AG04449 (cell line): ENCODE measurements at regions not wholly inside any gene's neighbourhood (a gene's known extent, or its start where the extent isn't known, plus 50 kb on each side); places are given as distances from the start of the nearest gene placed in this dataset.

Source experiments
- CTCF ChIA-PET: fragments of 350-600 bp; formaldehyde crosslinking; extraction: SDS; loops from one replicate; lab custom pipeline; 2021; ENCODE audit warnings: antibody characterized with exemption; lab: Yijun Ruan, JAX
- POLR2A ChIA-PET: fragments of 400-600, 350-600 bp; formaldehyde crosslinking; extraction: SDS; loops from one replicate; lab custom pipeline; 2020; ENCODE audit warnings: antibody characterized with exemption, inconsistent platforms; lab: Yijun Ruan, JAX
- DNase-seq: peaks from one replicate; pipeline ENCODE4 v3.0.0-alpha.2; 2010; ENCODE audit warnings: low read depth, low spot score
- H3K4me3 ChIP-seq: 2 replicates; pipeline ENCODE4 v1.5.1; 2011; ENCODE audit warnings: low read depth, mild to moderate bottlenecking, control low read depth, low read length
- TF ChIP-seq, protein P1 (sequence below): IDR thresholded peaks from one replicate; pipeline ENCODE4 v1.5.1; 2011; ENCODE audit warnings: mild to moderate bottlenecking, moderate library complexity, low read length, control low read depth, inconsistent platforms; ENCODE audit not compliant: insufficient read depth; ENCODE audit errors: missing control alignments

DNA sequence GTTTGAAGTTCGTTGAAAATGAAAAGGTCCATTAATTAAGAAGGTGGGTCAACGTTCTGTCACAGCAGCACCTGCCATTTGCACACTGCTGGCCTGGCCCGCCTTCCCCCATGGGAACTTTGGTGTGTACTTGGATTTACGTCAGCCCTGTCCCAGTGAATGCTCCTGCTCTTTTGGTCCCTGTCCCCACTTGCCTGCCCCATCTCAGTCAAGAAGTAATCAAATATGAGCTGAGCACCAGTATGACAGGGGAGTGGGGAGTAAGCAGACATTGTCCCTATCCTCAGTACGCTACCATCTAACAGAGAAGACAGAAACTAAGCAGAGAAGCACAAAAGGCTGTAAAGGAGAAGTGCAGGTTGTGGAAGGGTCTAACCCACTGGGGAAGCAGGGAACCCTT, 65.1 kb downstream of the SLC4A3 start:
- CTCF ChIA-PET: interaction anchor here (0.8 to 7.0 kb wide), 6 partner anchors 9 to 290 kb away, joined by 3 to 147 read pairs (median 48); partner anchors contain the start of genes CHPF and TMEM198
- no peak for DNase-seq
- TF ChIP-seq, protein P1, sequence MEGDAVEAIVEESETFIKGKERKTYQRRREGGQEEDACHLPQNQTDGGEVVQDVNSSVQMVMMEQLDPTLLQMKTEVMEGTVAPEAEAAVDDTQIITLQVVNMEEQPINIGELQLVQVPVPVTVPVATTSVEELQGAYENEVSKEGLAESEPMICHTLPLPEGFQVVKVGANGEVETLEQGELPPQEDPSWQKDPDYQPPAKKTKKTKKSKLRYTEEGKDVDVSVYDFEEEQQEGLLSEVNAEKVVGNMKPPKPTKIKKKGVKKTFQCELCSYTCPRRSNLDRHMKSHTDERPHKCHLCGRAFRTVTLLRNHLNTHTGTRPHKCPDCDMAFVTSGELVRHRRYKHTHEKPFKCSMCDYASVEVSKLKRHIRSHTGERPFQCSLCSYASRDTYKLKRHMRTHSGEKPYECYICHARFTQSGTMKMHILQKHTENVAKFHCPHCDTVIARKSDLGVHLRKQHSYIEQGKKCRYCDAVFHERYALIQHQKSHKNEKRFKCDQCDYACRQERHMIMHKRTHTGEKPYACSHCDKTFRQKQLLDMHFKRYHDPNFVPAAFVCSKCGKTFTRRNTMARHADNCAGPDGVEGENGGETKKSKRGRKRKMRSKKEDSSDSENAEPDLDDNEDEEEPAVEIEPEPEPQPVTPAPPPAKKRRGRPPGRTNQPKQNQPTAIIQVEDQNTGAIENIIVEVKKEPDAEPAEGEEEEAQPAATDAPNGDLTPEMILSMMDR: no peak
- POLR2A ChIA-PET: no interaction called here
- no peak overlapping the region for H3K4me3 ChIP-seq

DNA sequence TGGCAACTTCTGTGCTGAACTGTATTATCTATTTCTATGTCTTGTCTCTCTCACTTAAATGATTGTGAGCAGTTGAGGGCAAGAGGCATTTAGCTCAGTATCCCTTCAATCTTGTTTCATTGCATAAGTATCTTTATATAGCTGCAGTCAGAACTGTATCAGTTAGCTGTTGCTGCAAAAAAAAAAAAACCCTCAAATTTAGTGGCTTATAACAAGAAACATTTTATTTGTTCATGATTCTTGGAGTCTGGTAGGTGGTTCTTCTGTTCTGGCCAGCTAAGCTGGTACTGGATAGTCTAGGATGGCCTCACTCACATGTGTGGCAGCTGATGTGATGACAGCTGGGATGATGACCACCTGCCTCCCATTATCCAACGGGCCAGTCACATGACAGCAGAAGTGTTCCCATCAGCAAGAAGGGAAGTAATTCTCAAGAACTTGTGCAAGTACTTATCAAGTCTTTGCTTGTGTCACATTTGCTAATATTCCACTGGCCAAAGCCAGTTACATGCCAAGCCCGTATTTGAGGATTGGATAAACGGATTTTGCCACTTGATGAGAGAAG, 67.8 kb downstream of the SLC4A3 start:
- no peak overlapping the region for H3K4me3 ChIP-seq
- no peak for DNase-seq
- ChIA-PET POLR2A (interaction anchor here (0.5 kb wide), 1 partner anchor 258 kb away, joined by 3 read pairs; no protein-coding TSS in a partner anchor), CTCF (interaction anchor here (1.0 kb wide), 2 partner anchors 154 to 158 kb away, joined by 3 to 4 read pairs; no protein-coding TSS in a partner anchor)
- TF ChIP-seq, protein P1: no peak

DNA sequence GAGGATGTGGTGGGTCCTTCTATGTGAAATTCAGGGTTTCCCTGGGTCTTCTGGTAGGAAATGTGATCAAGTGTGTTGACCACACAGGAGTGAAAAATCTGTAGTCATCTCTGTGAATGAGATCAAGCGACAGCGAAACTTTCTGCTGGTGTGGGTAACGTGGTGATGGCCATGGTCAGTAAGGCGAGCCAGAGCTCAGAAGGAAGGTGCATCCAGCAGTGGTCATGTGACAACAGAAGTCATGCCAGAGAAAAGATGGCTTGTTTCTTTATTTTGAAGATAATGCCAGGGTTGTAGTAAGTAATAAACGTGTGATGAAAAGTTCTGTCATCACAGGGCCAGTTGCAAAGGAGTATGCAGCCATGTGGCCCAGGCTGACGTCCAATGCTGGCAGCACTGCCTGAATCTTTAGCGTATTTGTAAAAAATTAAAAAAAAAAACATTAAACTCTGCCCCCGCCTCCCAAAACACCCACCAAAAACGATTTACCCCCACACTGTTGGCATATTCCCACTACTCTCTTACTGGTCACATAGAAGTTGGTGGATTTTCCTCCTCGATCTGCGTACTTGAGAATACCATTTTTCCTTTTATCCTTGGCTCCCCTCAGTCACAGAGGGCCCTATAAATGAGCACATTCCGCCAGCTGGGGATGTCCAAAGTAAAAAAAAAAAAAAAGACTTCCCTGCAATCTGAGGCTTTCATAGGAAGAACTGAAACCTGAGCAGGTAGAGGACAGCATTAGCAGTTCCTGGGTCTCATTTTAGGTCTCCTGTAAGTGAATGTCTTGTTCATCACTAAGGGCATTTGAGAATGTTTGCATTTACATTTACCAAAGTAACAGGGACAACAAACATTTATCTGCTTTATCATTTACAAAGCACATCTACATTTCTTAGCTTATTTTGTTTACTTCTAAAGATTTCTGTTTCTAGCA, 70.6 kb downstream of the SLC4A3 start:
- POLR2A ChIA-PET: no interaction called here
- TF ChIP-seq, protein P1: no peak
- CTCF ChIA-PET: interaction anchor here (1.0 to 7.0 kb wide), 2 partner anchors 7 to 157 kb away, joined by 3 to 70 read pairs; no protein-coding TSS in a partner anchor
- no peak for DNase-seq
- H3K4me3 ChIP-seq: no peak overlapping the region

DNA sequence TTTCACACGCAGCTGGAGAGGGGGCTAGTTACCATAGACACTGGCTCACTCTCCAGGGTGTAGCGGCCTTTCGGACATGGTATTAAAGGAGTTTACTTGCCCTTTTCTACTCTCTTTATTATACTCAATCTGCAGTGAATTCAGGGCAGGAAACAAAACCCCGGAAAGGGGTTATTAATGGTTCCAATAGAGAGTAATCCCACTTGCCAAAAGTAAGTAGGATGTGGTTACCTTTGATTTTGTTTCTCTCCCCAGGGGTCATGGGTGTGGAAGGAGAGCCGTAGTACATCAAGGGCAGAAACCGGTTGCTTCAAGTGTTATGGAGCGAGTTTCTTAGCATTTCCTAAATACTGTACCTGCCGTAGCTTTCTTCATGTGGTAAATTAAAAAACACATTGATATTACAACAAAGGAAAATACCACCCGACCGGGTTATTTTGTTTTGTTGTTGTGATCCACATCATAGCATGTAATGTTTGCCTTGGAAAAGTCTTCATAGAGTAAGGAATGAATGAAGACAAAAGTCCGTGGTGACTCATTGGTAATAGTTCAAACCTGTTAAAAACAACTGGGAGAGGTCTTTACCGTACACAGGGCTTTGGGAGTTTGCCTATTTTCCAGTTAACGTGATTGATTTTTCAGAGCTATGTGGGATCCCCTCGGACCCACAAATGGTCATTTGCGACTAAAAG, 71.5 kb downstream of the SLC4A3 start:
- no peak overlapping the region for H3K4me3 ChIP-seq
- CTCF ChIA-PET: interaction anchor here (1.0 to 7.0 kb wide), 3 partner anchors 8 to 158 kb away, joined by 3 to 70 read pairs (median 6); no protein-coding TSS in a partner anchor
- DNase-seq: no peak

DNA sequence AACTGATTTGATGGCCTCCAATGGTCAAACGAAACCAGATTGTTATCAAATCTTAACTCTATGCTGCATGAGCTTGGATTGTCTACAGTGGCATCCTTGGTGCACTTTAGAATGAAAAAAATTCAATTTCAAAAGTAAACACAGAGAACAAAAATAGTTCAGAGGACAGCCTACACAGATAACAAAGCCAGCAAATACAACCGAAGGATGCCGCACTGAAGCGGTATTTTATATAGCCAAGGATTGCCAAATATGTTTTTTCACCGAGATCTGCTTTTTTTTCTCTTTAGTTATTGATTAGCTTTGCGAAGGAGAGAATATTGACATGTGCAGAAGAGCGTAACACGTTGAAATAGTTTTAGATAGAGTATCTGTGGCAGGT, 72.0 kb downstream of the SLC4A3 start:
- ChIA-PET POLR2A (no interaction called here), CTCF (interaction anchor here (1.0 to 7.0 kb wide), 3 partner anchors 9 to 158 kb away, joined by 3 to 70 read pairs (median 6); no protein-coding TSS in a partner anchor)
- no peak for DNase-seq
- no peak overlapping the region for H3K4me3 ChIP-seq
- TF ChIP-seq, protein P1: no peak

More for the DNA sequence above, 71.5 kb downstream of the SLC4A3 start:
- POLR2A ChIA-PET: no interaction called here
- TF ChIP-seq, protein P1: no peak
